ENCODE measurements at regions not wholly inside any gene's neighbourhood (a gene's known extent, or its start where the extent isn't known, plus 50 kb on each side); places are given as distances from the start of the nearest gene placed in this dataset.

DNA sequence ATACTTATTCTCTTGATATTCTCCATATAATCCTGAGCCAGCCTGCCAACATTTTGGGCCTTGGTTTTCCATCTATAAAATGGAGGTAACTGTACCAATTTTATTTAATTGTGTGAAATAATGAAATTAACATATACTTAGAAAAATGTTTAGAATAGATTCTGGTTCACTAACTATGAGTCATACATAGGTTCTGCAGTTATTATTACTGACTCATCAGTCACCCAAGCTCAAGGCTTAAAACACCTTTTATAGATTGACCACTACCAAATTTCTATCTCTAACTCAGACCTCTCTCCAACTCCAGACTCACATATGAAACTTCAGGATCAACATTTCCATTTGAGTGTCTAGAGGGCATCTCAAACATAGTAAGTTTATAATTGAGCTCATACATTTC, 1277.2 kb upstream of the GJE1 start:
- TF ChIP-seq, protein P1, sequence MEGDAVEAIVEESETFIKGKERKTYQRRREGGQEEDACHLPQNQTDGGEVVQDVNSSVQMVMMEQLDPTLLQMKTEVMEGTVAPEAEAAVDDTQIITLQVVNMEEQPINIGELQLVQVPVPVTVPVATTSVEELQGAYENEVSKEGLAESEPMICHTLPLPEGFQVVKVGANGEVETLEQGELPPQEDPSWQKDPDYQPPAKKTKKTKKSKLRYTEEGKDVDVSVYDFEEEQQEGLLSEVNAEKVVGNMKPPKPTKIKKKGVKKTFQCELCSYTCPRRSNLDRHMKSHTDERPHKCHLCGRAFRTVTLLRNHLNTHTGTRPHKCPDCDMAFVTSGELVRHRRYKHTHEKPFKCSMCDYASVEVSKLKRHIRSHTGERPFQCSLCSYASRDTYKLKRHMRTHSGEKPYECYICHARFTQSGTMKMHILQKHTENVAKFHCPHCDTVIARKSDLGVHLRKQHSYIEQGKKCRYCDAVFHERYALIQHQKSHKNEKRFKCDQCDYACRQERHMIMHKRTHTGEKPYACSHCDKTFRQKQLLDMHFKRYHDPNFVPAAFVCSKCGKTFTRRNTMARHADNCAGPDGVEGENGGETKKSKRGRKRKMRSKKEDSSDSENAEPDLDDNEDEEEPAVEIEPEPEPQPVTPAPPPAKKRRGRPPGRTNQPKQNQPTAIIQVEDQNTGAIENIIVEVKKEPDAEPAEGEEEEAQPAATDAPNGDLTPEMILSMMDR (IDR thresholded peaks at IDR 0.05), result no peak
- no peak for TF ChIP-seq POLR2A (IDR thresholded peaks at IDR 0.05)
